H1 (cell line): ENCODE measurements at regions not wholly inside any gene's neighbourhood (a gene's known extent, or its start where the extent isn't known, plus 50 kb on each side); places are given as distances from the start of the nearest gene placed in this dataset.

Experiments
- CTCF ChIA-PET: fragments of 300-600 bp; sonication (Branson Sonifier 250); formaldehyde crosslinking; loops from one replicate; lab custom pipeline; 2021; ENCODE audit not compliant: partially characterized antibody; lab: Charles Lee
- POLR2A ChIA-PET: fragments of 300-600 bp; sonication (Branson Sonifier 250); formaldehyde crosslinking; loops from one replicate; lab custom pipeline; 2021; ENCODE audit warnings: inconsistent platforms; ENCODE audit not compliant: partially characterized antibody; lab: Charles Lee
- DNase-seq, 2 experiments: peaks; one replicate each; pipeline versions ENCODE4 v3.0.0 to v3.0.0-alpha.2; 2010 to 2022; ENCODE audit warnings: low spot score in 2 of 2, low read depth in 1 of 2, mixed read lengths in 1 of 2
- FAIRE-seq: peaks from 2 replicates; lab custom pipeline; 2011; peaks lifted over from hg19 to GRCh38; lab: Jason Lieb, UNC
- H2AFZ ChIP-seq: 2 replicates; pipeline ENCODE4 v1.8.1; 2012; ENCODE audit warnings: low read length, inconsistent platforms
- H2AK5ac ChIP-seq: 2 replicates; pipeline ENCODE4 v1.6.1; 2013; ENCODE audit warnings: low read depth, low read length
- H2BK120ac ChIP-seq: replicated peaks from 2 replicates; pipeline ENCODE3; 2013; ENCODE audit warnings: low read depth, low read length, inconsistent platforms
- H2BK12ac ChIP-seq: 2 replicates; pipeline ENCODE4 v1.6.1; 2013; ENCODE audit warnings: low read depth, low read length
- H2BK15ac ChIP-seq: 2 replicates; pipeline ENCODE4 v1.6.1; 2013; ENCODE audit warnings: low read length
- H2BK20ac ChIP-seq: 2 replicates; pipeline ENCODE4 v1.6.1; 2013; ENCODE audit warnings: low read length
- H2BK5ac ChIP-seq: 2 replicates; pipeline ENCODE4 v1.6.1; 2013; ENCODE audit warnings: low read depth, low read length
- H3K14ac ChIP-seq: 2 replicates; pipeline ENCODE4 v1.6.1; 2013; ENCODE audit warnings: inconsistent platforms; ENCODE audit not compliant: insufficient read length
- H3K18ac ChIP-seq: 2 replicates; pipeline ENCODE4 v1.6.1; 2013; ENCODE audit warnings: low read length; ENCODE audit errors: extremely low read depth
- H3K23ac ChIP-seq: 2 replicates; pipeline ENCODE4 v1.6.1; 2013; ENCODE audit warnings: inconsistent platforms; ENCODE audit not compliant: insufficient read length
- H3K23me2 ChIP-seq: 2 replicates; pipeline ENCODE4 v1.6.1; 2013; ENCODE audit warnings: low read depth, low read length
- H3K27ac ChIP-seq: 2 replicates; pipeline ENCODE4 v1.6.1; 2011; ENCODE audit warnings: low read depth, low read length, inconsistent platforms
- H3K27me3 ChIP-seq, 4 experiments: replicated peaks in 1 of 4; 1 replicate in 1 of 4; 2 replicates in 3 of 4; pipeline versions ENCODE4 v1.6.1 to v1.8.1; 2011 to 2013; ENCODE audit warnings: low read length in 3 of 4, mild to moderate bottlenecking in 3 of 4, inconsistent platforms in 2 of 4, mixed read lengths in 2 of 4, moderate library complexity in 1 of 4; ENCODE audit not compliant: control insufficient read depth in 3 of 4, insufficient read depth in 3 of 4; ENCODE audit errors: extremely low read depth in 1 of 4
- H3K36me3 ChIP-seq, 4 experiments: 2 replicates each; pipeline versions ENCODE4 v1.6.1 to v1.8.1; 2011 to 2013; ENCODE audit warnings: mild to moderate bottlenecking in 4 of 4, low read length in 3 of 4, moderate library complexity in 2 of 4, control low read depth in 1 of 4, inconsistent platforms in 1 of 4; ENCODE audit not compliant: insufficient read depth in 4 of 4, control insufficient read depth in 2 of 4
- H3K4ac ChIP-seq: replicated peaks from 2 replicates; pipeline ENCODE3; 2013; ENCODE audit warnings: low read length, low read depth, mixed read lengths, inconsistent platforms; ENCODE audit not compliant: insufficient read length
- H3K4me1 ChIP-seq, 4 experiments: replicated peaks in 1 of 4; 1 replicate in 1 of 4; 2 replicates in 3 of 4; pipeline versions ENCODE4 v1.6.1 to v1.8.1; 2011 to 2013; ENCODE audit warnings: low read length in 3 of 4, inconsistent platforms in 2 of 4, mixed read lengths in 1 of 4; ENCODE audit not compliant: insufficient read depth in 4 of 4, control insufficient read depth in 3 of 4
- H3K4me2 ChIP-seq, 2 experiments: 2 replicates each; pipeline versions ENCODE4 v1.6.1 to v1.8.1; 2011 to 2013; ENCODE audit warnings: low read depth in 2 of 2, low read length in 2 of 2, control low read depth in 1 of 2, inconsistent platforms in 1 of 2, mild to moderate bottlenecking in 1 of 2; ENCODE audit not compliant: insufficient read depth in 1 of 2
- H3K4me3 ChIP-seq, 4 experiments: fragments of 200-600, 300-600 bp in 1 of 4; sonication (generic), shearing (Covaris generic), sonication (Bioruptor Twin) in 1 of 4; 2 replicates each; pipeline versions ENCODE4 v1.5.1 to v1.8.1; 2011 to 2016; ENCODE audit warnings: low read length in 4 of 4, low read depth in 3 of 4, control low read depth in 2 of 4, inconsistent platforms in 2 of 4, mild to moderate bottlenecking in 2 of 4, mixed read lengths in 1 of 4, moderate library complexity in 1 of 4; ENCODE audit not compliant: insufficient read depth in 2 of 4; ENCODE audit errors: extremely low read depth in 1 of 4
- H3K56ac ChIP-seq: replicated peaks from 2 replicates; pipeline ENCODE3; 2013; ENCODE audit warnings: low read depth, mild to moderate bottlenecking, mixed read lengths, low read length, inconsistent platforms; ENCODE audit not compliant: insufficient read length
- H3K79me1 ChIP-seq: 2 replicates; pipeline ENCODE4 v1.6.1; 2013; ENCODE audit warnings: low read depth, low read length, control low read depth
- H3K79me2 ChIP-seq, 2 experiments: 2 replicates each; pipeline versions ENCODE4 v1.6.1 to v1.8.1; 2012 to 2013; ENCODE audit warnings: low read length in 2 of 2, mild to moderate bottlenecking in 2 of 2, inconsistent platforms in 1 of 2; ENCODE audit not compliant: insufficient read depth in 2 of 2, control insufficient read depth in 1 of 2
- H3K9ac ChIP-seq, 4 experiments: replicated peaks in 1 of 4; 1 replicate in 1 of 4; 2 replicates in 3 of 4; pipeline versions ENCODE4 v1.6.1 to v1.8.1; 2011 to 2013; ENCODE audit warnings: low read depth in 3 of 4, low read length in 3 of 4, control low read depth in 2 of 4, mild to moderate bottlenecking in 2 of 4, moderate library complexity in 2 of 4, inconsistent platforms in 1 of 4; ENCODE audit errors: extremely low read depth in 1 of 4
- H3K9me3 ChIP-seq, 2 experiments: 2 replicates each; pipeline versions ENCODE4 v1.6.1 to v1.8.1; 2012 to 2013; ENCODE audit warnings: mild to moderate bottlenecking in 2 of 2, moderate library complexity in 2 of 2, control low read depth in 1 of 2, inconsistent platforms in 1 of 2, low read depth in 1 of 2, low read length in 1 of 2, mixed read lengths in 1 of 2; ENCODE audit not compliant: insufficient read depth in 2 of 2
- H4K20me1 ChIP-seq, 2 experiments: replicated peaks in 1 of 2; 2 replicates each; pipeline versions ENCODE3 to v1.8.1; 2011 to 2013; ENCODE audit warnings: inconsistent platforms in 2 of 2, low read length in 2 of 2, mild to moderate bottlenecking in 1 of 2; ENCODE audit not compliant: insufficient read depth in 2 of 2, control insufficient read depth in 1 of 2
- H4K5ac ChIP-seq: 2 replicates; pipeline ENCODE4 v1.6.1; 2013; ENCODE audit warnings: low read length, low read depth, mixed read lengths, inconsistent platforms; ENCODE audit not compliant: insufficient read length
- H4K8ac ChIP-seq: 2 replicates; pipeline ENCODE4 v1.8.0; 2013; ENCODE audit warnings: mild to moderate bottlenecking, moderate library complexity, low read length, inconsistent platforms; ENCODE audit not compliant: insufficient read depth; ENCODE audit errors: extremely low read depth
- H4K91ac ChIP-seq: replicated peaks from 2 replicates; pipeline ENCODE3; 2013; ENCODE audit warnings: low read length, mixed read lengths, inconsistent platforms; ENCODE audit not compliant: insufficient read length
- BACH1 ChIP-seq: IDR thresholded peaks from 2 replicates; pipeline ENCODE4 v1.6.1; 2012; ENCODE audit warnings: low read length, improper control_type of control experiment
- CHD2 ChIP-seq: IDR thresholded peaks from 2 replicates; pipeline ENCODE4 v1.6.1; 2012; ENCODE audit warnings: low read length, improper control_type of control experiment
- CTCF ChIP-seq, 3 experiments: IDR thresholded peaks; 1 replicate in 2 of 3; 2 replicates in 1 of 3; pipeline versions ENCODE4 v1.5.1 to v1.6.1; 2011; ENCODE audit warnings: low read length in 3 of 3, mild to moderate bottlenecking in 3 of 3, inconsistent platforms in 2 of 3, low read depth in 1 of 3, moderate library complexity in 1 of 3; ENCODE audit not compliant: insufficient read depth in 1 of 3; ENCODE audit errors: control extremely low read depth in 1 of 3
- JUN ChIP-seq: IDR thresholded peaks from 2 replicates; pipeline ENCODE4 v1.6.1; 2011; ENCODE audit warnings: low read depth, mild to moderate bottlenecking, improper control_type of control experiment, low read length
- RFX5 ChIP-seq: IDR thresholded peaks from 2 replicates; pipeline ENCODE4 v1.6.1; 2011; ENCODE audit warnings: low read depth, low read length, improper control_type of control experiment, borderline replicate concordance
- RNF2 ChIP-seq: fragments of 200-900, 300-1000 bp; sonication (generic); IDR thresholded peaks from 2 replicates; pipeline ENCODE4 v1.7.1; 2016; ENCODE audit warnings: borderline replicate concordance, low read depth, mild to moderate bottlenecking, antibody characterized with exemption, low read length; ENCODE audit not compliant: poor library complexity, severe bottlenecking; ENCODE audit errors: missing control alignments
- RXRA ChIP-seq: IDR thresholded peaks from 2 replicates; pipeline ENCODE4 v1.6.1; 2011; ENCODE audit warnings: low read depth, mild to moderate bottlenecking, low read length, moderate library complexity; ENCODE audit not compliant: insufficient read depth
- SIX5 ChIP-seq: IDR thresholded peaks from 2 replicates; pipeline ENCODE4 v1.6.1; 2011; ENCODE audit warnings: mild to moderate bottlenecking, low read depth, low read length
- SP2 ChIP-seq: IDR thresholded peaks from 2 replicates; pipeline ENCODE4 v1.6.1; 2012; ENCODE audit warnings: mild to moderate bottlenecking, low read length, inconsistent platforms
- SUZ12 ChIP-seq: fragments of 200-600 bp; sonication (generic); IDR thresholded peaks from 2 replicates; pipeline ENCODE4 v1.6.1; 2012; ENCODE audit warnings: mild to moderate bottlenecking, inconsistent platforms, low read length, moderate library complexity, mixed read lengths
- TCF12 ChIP-seq: IDR thresholded peaks from 2 replicates; pipeline ENCODE4 v1.6.1; 2011; ENCODE audit warnings: low read depth, mild to moderate bottlenecking, low read length
- ZNF274 ChIP-seq: IDR thresholded peaks from 2 replicates; pipeline ENCODE4 v1.7.0; 2012; ENCODE audit warnings: low read length, borderline replicate concordance; ENCODE audit errors: extremely low read depth
- WGBS, 2 experiments: shearing (Covaris generic) in 1 of 2; methylation state at CpG; one replicate each; pipeline versions ENCODE4 v1.1.6 to v1.1.7; 2013 to 2015; ENCODE audit warnings: low lambda C conversion rate in 2 of 2, mixed read lengths in 2 of 2, inconsistent platforms in 1 of 2, low coverage in 1 of 2, missing lambda C conversion rate in 1 of 2; ENCODE audit not compliant: insufficient replicate concordance in 2 of 2, insufficient coverage in 1 of 2, insufficient read length in 1 of 2; ENCODE audit errors: extremely low coverage in 1 of 2, missing lambda C conversion rate in 1 of 2; 5-methylcytosine and 5-hydroxymethylcytosine counted together

DNA sequence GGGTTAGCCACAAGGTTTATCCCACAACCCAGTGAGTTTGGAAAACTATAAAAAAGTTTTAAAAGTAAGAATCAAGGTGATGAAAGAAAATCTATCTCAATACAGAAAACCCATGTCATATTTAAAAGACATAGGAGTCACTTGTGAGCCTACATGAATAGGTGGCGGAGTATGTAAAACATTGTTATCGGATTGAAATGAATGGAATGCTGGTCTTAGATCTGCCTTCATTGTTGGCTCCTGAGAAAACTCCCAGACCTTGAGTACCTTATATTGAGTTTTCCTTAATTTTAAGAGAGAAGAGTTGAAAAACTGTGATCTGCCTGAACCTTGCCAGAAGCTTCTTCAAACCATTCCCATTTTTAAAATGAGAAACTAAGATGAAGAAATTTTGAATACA lies 551.1 kb downstream of the EFNA5 start:
- Histone ChIP-seq H2BK20ac (no peak overlapping the region), H2BK5ac (no peak overlapping the region), H3K9ac (no peak overlapping the region), H2BK15ac (no peak overlapping the region), H3K4ac (no peak overlapping the region), H2AK5ac (no peak overlapping the region), H4K5ac (no peak overlapping the region), H3K9me3 (no peaks in the 10 kb centered on the region), H3K14ac (no peak overlapping the region), H3K27me3 (no peaks in the 10 kb centered on the region), H3K4me2 (no peak overlapping the region), H4K91ac (no peak overlapping the region), H3K23me2 (no peaks in the 10 kb centered on the region), H3K36me3 (no peaks in the 10 kb centered on the region), H3K27ac (no peak overlapping the region), H2BK12ac (no peak overlapping the region), H3K56ac (no peak overlapping the region), H3K23ac (no peak overlapping the region), H3K79me2 (no peaks in the 10 kb centered on the region), H2BK120ac (no peak overlapping the region), H4K8ac (no peak overlapping the region), H3K4me1 (peaks cover 0 to 16% (median 4%) of the 10 kb centered on the region in 4 experiments; a peak in 4 of 7 replicates), H3K18ac (no peak overlapping the region), H3K4me3 (no peak overlapping the region), H3K79me1 (no peaks in the 10 kb centered on the region), H2AFZ (no peak overlapping the region), H4K20me1 (no peaks in the 10 kb centered on the region)
- TF ChIP-seq SUZ12: no peak
- no peak for TF ChIP-seq SIX5
- TF ChIP-seq CHD2: no peak
- no peak for TF ChIP-seq SP2
- no peak for TF ChIP-seq JUN
- no peak for TF ChIP-seq CTCF (IDR thresholded peaks at IDR 0.05; ENCODE audit: control extremely low read depth in 1 of 3, insufficient read depth in 1 of 3, low read depth in 1 of 3, low read length in 3 of 3)
- TF ChIP-seq RXRA: no peak
- no peak for TF ChIP-seq RFX5
- no peak for TF ChIP-seq TCF12
- TF ChIP-seq ZNF274: no peak
- TF ChIP-seq BACH1: no peak
- TF ChIP-seq RNF2: no peak
- POLR2A ChIA-PET: no interaction called here
- 58% methylated on average over 2 of the region's 2 CpGs; no CpG with 5 or more reads in 1 of the 2 experiments for WGBS, 2 experiments
- DNase-seq (no peak), FAIRE-seq (no peak)
- CTCF ChIA-PET: no interaction called here
